GM10847 (cell line): ENCODE measurements at regions not wholly inside any gene's neighbourhood (a gene's known extent, or its start where the extent isn't known, plus 50 kb on each side); places are given as distances from the start of the nearest gene placed in this dataset.

Source experiments
- POLR2A ChIP-seq: IDR thresholded peaks from 2 replicates; pipeline ENCODE4 v1.6.1; 2011; ENCODE audit not compliant: insufficient read length; ENCODE audit errors: extremely low read depth

GRCh38 chr6:14518515-14519217, 401.1 kb downstream of the CD83 start:
- no peak for TF ChIP-seq POLR2A

- TF ChIP-seq POLR2A: no peak
Observed at GRCh38 chr6:14520029-14520428, 402.5 kb downstream of the CD83 start.

GRCh38 chr6:14520536-14520935, 403.0 kb downstream of the CD83 start:
- TF ChIP-seq POLR2A: no peak

GRCh38 chr6:14521141-14521540, 403.6 kb downstream of the CD83 start:
- TF ChIP-seq POLR2A: no peak

GRCh38 chr6:14524319-14524718, 406.7 kb downstream of the CD83 start:
- no peak for TF ChIP-seq POLR2A

- no peak for TF ChIP-seq POLR2A
Observed at GRCh38 chr6:14530385-14530784, 412.8 kb downstream of the CD83 start.

- TF ChIP-seq POLR2A: no peak
Observed at GRCh38 chr6:14533446-14533845, 415.9 kb downstream of the CD83 start.

GRCh38 chr6:14537030-14537429, 419.5 kb downstream of the CD83 start:
- no peak for TF ChIP-seq POLR2A

- no peak for TF ChIP-seq POLR2A
Observed at GRCh38 chr6:14540276-14540675, 422.7 kb downstream of the CD83 start.

- TF ChIP-seq POLR2A: no peak
Observed at GRCh38 chr6:14540810-14541540, 423.4 kb downstream of the CD83 start.

GRCh38 chr6:14542670-14543366, 425.2 kb downstream of the CD83 start:
- no peak for TF ChIP-seq POLR2A

- no peak for TF ChIP-seq POLR2A
Observed at GRCh38 chr6:14543971-14544585, 426.5 kb downstream of the CD83 start.

GRCh38 chr6:14544666-14545065, 427.1 kb downstream of the CD83 start:
- no peak for TF ChIP-seq POLR2A

- TF ChIP-seq POLR2A: no peak
Observed at GRCh38 chr6:14545496-14545895, 427.9 kb downstream of the CD83 start.

GRCh38 chr6:14546036-14546435, 428.5 kb downstream of the CD83 start:
- TF ChIP-seq POLR2A: no peak
